NCI-H82 (cell line): ENCODE measurements at regions not wholly inside any gene's neighbourhood (a gene's known extent, or its start where the extent isn't known, plus 50 kb on each side); places are given as distances from the start of the nearest gene placed in this dataset.
A peak's percentile ranks its signal among the peaks of the same experiment; 100 is the strongest.
"Not testable (repeated sequence)": the region's sequence is repeated elsewhere in the genome, so short reads cannot be mapped to it uniquely, and the experiment has no call there.

Source experiments
- DNase-seq: peaks from one replicate; lab custom pipeline; 2025; lab: John Stamatoyannopoulos, UW

- no peak for DNase-seq
Measured at GRCh38 chr11:104776501-104777170, 121.6 kb downstream of the CASP12 start.

- DNase-seq, result no peak
Measured at GRCh38 chr11:104774578-104774977, 123.7 kb downstream of the CASP12 start.

DNA sequence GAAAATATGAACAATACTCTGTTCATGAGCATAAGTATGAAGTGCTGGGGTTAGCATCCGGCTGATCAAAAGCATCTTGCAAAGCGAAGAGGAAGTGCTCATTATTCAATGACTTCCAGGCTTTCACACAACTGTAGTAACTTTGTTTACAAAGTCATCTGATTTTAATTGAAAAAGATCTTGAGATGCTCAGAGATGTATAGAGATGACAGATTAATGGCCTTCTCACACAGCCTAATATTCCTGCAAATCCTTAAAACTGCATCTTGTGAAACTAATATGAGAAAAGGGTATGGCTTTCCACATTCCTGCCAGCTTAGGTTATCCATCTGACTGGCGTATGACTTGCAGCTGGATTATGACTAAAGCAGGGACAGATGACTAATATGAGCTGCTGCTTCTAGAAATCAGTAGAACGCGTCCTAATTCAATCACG, 125.4 kb downstream of the CASP12 start:
- DNase-seq, result no peak

DNA sequence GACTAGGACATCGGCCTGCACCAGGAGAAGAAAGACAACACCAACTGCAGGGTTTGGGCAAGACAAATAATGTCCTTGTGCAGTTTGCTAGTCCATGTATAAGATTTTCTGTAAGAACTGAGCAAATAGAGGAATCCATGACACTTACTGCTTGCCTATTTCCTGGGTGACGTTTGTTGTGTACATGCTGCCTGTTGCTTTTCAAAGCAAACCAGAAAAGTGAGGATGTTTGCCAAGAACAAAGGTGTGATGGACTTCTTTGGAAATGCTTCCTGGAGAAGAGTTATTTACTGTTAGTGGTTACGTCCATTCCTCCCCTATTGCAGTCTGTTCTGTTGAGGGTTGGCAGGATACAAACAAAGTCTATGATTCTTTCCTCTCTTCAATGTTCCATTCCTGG, 126.5 kb downstream of the CASP12 start:
- no peak for DNase-seq

GRCh38 chr11:104771046-104771445, 127.2 kb downstream of the CASP12 start:
- DNase-seq, result not testable (repeated sequence)

- DNase-seq, result peak; percentile 62
Measured at GRCh38 chr11:104765401-104766095, 132.7 kb downstream of the CASP12 start.

DNA sequence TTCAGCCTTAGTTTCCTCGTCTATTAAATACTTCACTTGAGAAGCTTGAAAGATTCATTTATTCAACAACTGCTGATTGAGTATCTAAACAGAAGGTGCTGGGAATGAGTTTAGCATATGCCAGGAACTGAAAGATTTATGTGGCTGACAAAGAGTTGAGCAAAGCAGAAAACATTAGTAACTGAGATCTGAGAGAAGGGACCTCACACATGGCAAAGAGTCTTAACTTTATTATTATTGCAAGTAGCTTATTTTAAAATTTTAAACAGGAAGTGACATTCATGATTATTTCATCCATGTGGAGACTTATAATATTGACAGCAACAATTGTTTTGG, 133.6 kb downstream of the CASP12 start:
- DNase-seq, result peak; percentile 9

DNA sequence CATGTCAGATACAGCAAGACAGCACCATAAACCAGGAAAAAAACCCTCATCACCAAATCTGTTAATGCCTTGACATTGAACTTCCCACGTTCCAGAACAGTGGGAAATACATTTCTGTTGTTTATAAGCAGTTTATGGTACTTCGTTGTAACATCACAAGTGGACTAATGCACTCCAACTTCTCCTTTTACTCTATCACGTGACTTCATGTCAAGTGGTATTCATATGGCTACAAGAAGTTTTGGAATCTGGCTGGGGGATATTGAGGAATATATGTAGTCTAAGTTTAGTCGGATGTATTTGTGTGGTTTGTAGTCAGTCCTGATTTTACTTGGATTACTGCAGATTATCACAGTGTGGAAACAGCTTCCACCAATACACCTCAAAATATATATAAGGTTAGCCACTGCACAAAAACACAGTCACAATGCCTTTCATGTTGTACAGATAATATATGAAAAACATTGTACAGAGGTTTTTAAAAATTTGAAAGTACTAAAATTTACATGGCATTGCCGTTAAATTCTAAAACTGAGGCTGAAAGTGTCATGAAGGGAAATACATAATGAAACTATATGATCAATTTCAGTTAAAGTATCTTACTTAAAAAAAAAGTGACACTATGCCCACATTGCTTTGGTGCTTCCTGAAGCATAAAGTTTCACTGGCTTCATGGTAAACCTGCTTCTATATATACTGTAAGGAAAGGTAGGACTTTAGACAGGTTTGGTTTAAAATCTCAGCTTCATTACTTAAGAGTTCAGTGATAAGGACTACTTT, 134.1 kb downstream of the CASP12 start:
- DNase-seq, result no peak

DNA sequence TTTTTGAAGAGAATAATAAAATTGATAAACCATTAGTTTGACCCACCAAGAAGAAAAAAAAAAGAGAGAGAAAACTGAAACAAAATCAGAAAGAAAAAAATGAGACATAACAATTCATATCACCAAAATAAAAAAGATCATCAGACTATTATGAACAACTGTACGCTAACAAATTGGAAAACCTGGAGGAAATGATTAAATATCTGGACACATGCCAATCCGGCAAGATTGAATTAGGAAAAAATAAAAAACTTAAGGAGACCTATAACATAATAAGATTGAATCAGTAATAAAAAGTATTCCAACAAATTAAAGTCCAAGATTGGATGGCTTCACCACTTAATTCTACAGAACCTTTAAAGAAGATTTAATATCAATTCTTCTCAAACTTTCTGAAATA, 136.7 kb downstream of the CASP12 start:
- no peak for DNase-seq

- DNase-seq, result no peak
Measured at GRCh38 chr11:104759464-104759863, 138.8 kb downstream of the CASP12 start.

- DNase-seq, result no peak
Measured at GRCh38 chr11:104738918-104739317, 159.3 kb downstream of the CASP12 start.

DNA sequence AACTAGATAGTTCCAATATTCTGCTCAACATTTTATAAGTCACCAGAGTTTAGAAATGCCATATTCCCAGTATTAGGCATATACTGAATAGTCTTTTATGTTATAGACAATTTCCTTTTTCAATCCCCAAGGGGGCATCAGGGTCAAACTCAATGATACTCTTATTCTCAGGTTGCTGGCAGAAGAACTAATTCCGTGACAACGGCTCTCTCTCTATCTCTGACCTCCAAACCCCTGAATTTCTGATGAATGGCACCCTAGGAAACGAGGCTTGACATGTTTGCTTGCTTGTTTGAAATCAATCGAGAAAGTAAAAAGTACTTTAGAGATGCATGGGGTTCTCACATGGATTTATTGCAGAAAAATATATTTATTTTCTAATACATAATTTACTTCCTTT, 160.1 kb downstream of the CASP12 start:
- DNase-seq, result no peak

DNA sequence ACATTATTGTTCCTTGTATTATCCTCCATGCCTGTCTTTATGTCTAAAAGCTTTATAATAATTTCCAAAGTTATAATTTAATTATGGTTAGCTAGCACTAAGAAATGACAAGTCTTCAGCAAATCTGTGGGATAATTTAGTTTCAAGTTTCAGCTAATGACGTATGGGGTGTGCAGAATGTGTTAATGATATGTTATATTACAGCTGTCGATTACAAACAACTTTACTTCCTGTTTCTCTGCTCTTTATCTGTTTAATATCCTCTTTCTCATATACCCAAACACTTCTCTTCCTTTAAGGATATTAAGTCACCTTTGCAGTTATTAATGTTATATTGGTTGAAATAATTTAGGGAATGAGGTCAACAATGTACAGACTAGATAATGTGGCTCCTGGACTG, 161.8 kb downstream of the CASP12 start:
- no peak for DNase-seq

- DNase-seq, result no peak
Measured at GRCh38 chr11:104734998-104735397, 163.3 kb downstream of the CASP12 start.

GRCh38 chr11:104731890-104732289, 166.4 kb downstream of the CASP12 start:
- no peak for DNase-seq

DNA sequence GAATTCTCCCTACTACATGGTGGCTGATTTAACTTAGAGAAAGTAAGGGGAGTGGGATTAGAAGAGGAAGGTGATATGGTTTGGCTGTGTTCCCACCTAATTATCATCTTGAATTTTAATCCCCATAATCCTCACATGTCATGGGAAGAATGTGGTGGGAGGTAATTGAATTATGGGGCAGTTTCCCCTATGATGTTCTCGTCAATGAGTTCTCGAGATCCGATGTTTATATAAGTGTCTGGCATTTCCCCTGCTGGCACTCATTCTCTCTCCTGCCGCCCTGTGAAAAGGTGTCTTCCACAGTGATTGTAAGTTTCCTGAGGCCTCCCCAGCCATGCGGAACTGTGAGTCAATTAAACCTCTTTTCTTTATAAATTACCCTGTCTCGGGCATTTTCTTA, 169.3 kb downstream of the CASP12 start:
- DNase-seq, result peak; percentile 91

DNA sequence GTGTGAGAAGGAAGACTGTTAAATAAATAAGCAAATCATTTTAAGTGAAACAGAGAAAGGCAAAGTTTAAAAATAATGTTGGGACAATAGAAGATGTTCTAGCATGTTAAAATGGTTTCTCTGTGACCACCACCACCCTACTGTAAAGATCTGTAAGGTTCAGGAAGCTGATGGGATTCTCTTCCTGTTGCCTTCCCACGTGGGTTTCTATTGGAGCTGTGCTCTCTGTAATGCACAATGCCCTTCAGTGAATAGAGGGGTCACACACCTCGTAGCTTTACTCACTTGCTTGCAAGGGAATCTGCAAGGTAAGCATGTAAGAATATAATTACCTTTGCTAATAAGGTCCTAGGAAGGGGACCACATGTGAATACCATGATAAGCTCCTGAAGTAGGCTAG, 170.5 kb downstream of the CASP12 start:
- peak; percentile 31 for DNase-seq

GRCh38 chr11:104727095-104727494, 171.2 kb downstream of the CASP12 start:
- DNase-seq, result no peak

DNA sequence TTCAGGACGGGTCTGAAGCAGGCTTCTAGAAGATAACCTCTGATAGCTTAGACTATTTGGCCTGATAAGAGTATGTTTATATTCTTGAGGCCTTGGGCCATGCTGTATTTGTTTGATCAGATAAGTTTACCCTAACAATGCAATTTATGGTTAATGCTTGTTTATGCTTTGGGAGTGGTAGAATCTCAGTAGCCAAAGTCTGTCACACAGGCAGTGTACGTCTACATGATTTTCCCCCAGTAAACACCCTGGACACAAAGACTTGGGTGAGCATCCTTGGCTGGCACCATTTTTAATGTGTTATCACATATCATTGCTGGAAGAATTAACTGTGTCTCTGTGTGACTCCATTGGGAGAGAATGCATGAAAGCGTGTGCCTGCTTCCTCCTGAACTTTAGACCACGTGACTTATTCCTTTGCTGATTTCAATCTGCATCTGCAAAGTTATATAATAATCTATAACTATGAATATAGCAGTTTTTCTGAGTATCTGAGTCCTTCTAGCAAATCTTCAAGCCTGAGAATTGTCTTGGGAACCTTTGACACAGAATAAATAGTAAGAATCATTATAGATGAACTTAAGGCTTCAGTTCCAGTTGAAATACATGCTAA, 172.4 kb downstream of the CASP12 start:
- no peak for DNase-seq

DNA sequence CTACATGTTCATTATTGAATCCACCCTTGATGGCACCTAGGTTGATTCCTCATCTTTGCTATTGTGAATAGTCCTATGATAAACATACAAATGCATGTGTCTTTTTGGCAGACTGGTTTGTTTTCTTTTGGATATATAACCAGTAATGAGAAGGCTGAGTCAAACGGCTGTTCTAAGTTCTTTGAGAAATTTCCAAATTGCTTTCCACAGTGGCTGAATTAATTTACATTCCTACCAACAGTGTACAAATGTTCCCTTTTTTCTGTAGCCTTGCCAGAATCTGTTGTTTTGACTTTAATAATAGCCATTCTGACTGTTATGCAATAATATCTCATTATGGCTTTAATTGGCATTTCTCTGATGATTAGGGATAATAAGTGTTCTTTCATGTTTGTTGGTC, 184.9 kb downstream of the CASP12 start:
- no peak for DNase-seq

GRCh38 chr11:104705490-104706190, 192.6 kb downstream of the CASP12 start:
- DNase-seq, result no peak

DNA sequence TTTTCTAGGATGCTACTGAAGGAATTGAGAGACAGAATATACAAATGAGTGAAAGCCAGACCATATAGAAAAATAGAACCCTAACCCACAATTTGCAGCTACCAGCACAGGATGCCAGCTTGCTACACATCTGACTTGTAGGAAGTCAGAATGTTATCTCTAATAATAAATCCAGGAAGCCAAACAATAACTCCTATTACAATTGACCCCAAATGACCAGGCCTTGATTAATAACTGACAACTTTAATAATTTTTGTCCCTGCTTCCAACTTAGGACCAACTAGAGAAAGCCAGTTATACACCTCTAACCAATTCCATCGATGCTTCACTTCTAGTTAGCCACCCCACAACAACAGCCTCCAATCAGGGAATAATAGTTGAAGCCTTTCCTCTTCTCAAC, 193.4 kb downstream of the CASP12 start:
- DNase-seq, result no peak
